ENCODE measurements at regions not wholly inside any gene's neighbourhood (a gene's known extent, or its start where the extent isn't known, plus 50 kb on each side); places are given as distances from the start of the nearest gene placed in this dataset.

DNA sequence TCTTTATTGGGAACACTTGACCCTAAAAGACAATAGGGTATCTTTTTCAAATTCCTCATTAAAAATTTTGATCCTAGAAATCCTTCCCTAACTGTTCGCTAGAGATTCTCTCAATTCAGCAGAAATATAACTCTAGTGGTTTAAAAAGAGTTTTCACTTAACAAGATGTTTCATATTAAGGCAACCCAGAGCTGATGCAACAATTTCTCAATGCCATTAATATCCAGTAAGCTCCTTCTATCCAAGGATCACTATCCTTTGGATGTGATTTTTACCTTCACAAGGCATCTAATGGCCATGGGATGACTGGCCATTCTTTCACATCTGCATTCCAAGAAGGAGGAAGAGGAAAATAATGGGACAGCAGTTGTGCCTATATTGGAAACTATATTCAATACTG, 183.4 kb downstream of the ANKRD50 start:
- no peak for DNase-seq (ENCODE audit: low read depth in 2 of 2)

DNA sequence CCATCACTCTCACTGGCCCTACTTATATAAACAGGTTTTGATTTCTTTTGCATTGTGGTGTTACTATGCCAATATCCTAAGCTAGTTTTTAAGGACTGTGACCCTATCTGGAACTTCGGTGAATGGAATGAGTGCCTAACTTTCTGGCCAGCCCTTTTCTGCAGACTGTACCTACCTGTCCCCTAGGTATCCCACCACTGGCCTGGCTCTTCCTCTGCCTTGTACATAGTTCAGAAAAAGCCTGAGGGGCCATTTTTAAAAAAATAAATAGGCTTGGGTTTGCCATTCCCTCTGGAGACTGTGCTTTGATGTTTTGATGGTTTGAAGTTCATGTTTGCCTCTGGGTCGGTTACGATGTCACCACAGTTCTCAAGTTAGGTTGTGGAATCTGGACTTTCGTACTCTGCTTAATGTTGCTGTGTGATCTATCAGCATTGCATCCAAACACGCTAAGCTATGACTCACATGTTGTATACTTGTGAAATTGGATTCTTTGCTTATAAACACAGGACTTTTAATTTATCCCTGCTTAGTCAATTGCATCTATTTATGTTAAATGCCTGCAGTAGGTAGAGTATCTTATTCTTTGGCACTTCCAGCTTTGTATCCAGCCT, 182.0 kb downstream of the ANKRD50 start:
- no peak for DNase-seq (ENCODE audit: low read depth in 2 of 2)

DNA sequence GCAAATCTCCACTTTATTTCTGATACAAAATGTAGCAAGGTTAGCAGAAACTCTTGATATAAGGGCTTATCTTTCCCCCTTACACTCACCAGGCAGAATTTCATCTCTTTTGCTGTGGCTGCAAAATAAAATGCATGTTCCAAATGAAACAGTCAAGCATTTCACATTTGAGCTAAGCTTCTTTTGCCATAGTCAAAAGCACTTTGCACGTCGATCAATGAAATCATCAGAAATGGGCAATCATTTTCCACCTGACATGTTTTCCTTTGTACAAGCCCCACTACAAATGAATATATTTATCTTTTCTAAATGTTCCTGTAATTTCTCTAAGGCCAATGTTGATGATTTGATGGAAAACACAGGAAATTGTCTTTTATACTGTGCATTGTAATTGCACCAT, 178.4 kb downstream of the ANKRD50 start:
- no peak for DNase-seq (ENCODE audit: low read depth in 2 of 2)

DNA sequence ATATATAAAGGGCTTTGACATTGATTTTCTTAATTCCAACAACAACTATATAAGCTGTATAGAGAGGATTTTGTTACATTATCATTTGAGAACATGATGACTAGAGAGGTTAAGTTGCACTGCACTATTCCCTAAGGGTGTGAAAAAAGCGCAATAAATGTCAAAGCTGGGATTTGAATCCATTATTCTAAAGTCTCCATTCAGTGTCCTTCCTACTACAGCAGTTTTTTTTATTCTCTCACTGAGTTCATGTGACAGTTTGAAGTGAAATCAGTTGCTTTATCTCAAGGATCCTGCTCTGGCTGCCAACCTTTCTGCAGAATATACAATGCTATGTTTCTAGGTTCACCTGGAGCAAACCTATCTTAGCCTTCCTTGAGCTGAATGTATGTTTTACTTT, 177.5 kb downstream of the ANKRD50 start:
- DNase-seq (ENCODE audit: low read depth in 2 of 2), result no peak

DNA sequence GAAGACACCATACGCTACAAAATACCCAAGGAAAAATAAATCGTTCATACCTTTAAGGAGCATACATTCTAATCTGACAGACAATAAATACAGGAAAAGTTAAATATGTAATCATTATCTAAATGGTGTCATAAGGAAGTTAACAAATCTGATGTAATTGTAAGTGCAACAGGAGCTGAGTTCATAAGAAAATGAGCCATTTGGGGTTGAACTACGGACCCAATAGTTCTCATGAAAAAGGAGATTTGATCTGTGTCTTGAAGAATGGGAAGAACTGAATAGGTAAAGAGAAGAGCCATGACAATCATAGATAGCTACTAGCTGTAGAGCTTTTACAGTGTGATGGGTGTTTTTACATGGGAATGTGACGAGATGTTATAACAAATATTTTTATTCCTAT, 175.6 kb downstream of the ANKRD50 start:
- DNase-seq (ENCODE audit: low read depth in 2 of 2), result no peak

DNA sequence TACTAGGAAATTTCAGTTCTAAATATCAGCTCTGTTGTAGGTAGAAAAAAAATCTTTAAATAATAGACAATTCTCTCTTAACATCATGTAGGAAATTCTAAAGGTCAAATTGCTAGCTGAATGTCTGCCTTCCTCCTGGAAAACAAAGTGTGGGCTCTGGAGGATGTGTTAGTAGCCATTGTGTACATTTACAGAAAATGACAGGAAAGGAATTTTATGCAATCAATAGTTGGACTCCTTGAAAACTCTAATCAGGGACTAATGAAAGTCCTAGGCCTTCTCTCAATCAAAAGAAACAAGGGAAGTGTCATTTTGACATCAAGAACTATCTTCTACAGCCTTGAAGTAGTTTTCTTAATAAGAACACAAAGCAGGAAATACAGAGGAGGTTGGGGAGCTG, 174.6 kb downstream of the ANKRD50 start:
- no peak for DNase-seq (ENCODE audit: low read depth in 2 of 2)

DNA sequence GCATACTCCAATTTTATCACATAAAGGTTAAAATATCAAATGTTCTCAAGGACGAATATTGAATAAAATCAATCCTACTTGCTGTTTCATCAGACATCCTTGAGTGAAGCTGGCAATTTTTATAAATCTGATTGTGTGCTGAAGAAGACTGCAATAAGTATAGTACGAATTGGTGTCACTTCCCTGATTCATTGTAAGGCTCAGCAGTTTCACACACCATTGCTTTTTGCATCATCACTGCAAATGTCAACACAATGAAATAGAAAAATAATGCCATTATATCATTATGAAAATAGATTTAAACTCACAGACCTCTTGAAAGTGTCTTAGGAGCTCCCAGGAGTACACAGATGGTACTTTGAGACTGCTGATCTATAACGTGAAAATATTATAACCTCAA, 172.5 kb downstream of the ANKRD50 start:
- DNase-seq (ENCODE audit: low read depth in 2 of 2), result no peak

DNA sequence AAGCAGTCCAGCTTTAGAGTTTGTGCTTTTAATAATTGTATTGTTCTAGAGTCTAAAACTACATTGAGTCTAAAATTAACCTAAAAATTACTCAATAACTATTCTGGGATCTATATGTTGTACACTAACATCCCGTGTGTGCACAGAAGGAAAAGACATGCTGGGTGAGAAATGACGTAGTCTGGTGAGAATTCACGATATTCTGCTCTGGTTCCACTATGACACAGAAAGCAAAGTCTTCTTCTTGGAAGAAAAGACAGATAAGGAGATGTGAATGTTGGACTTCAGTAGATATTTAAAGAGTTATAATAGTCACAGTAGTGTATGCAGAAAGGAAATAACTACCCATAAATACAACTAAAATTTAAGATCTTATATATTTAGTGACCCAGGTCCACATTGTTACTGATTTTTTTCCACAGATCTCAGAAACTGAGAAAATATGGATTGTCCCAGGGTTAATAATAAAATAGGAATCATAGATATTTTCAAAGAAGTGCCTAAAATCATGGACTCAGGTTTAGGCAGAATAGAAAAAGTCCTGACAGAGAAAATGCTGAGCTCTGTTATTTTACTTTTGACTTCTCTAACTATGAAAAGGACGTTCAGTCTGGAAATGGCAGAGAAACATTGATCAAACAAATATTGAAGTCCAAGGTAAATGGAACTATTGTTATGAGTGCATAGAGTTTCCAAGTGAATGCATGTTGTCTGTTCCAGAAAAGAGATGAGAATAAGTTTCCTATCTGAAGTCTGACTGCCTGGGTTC, 170.7 kb downstream of the ANKRD50 start:
- DNase-seq (ENCODE audit: low read depth in 2 of 2), result no peak

DNA sequence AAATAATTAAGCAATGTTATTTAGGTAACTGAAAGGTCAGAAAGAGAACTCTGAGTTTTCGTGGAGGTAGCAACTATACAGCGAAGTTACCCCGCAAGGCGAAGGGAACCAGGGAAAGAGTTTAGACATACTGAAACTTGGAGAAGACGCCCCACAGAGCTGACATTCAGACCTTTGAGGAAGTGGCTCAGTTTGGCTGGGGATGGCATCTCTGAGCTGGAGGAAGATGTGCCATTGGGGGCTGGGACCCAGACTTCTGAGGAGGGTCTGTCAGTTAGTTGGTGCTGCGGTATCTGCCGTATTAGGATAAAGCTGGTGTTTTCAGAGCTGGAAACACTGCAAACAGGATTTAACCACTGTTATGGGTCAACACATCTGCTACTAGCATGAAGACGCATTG, 156.6 kb downstream of the ANKRD50 start:
- no peak for DNase-seq (ENCODE audit: low read depth in 2 of 2)

DNA sequence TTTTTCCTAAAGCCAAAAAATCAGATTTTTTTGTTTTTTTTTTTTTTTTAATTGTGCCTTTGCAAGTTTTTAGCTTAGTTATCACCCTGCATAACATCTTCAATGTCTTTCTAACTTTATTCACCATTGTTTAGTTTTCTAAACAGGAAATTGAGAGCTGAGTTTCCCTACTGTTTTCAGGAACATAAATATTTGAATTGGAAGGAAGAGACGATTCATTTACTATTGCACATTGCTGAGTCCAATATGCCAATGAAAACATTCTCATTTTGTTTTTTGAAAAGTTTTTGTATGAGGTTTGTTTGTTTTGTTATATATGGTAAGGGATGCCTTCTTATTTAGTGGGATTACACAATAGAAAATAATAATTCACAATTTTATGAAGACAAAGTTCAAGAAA, 148.4 kb downstream of the ANKRD50 start:
- DNase-seq (ENCODE audit: low read depth in 2 of 2), result no peak

DNA sequence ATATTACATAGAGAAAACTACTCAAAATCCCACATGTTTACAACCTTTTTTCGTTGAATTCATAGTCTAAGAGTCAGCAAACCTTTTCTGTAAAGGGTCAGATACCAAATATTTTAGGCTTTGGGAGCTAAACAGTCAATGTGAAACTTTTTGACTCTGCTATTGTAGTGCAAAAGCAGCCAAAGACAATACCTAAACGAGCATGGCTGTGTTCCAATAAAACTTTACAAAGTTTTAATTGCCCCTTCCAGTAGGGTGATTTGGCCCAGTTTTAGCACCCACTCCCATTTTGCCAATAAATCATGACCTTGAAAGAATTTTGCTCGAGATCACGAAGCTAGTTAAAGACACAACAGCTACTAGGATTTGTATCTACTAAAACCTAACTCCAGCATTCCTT, 147.2 kb downstream of the ANKRD50 start:
- no peak for DNase-seq (ENCODE audit: low read depth in 2 of 2)

DNA sequence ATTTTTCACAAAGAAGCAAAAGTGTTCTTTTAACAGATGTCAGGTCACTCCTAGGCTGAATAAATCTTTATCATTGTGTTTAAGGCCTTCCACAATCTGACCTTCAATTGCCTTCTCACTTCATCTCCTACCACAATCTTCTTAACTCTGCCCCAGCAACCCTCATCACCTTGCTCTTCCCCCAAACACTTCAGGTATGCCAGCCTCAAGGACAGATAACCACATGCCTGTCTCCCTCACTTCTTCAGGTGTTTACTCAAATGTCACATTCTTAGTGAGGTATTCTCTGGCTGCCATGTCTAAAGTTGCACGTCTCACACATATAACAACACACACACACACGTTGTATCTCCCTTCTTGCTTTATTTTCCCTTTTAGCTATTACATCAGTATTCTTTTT, 146.5 kb downstream of the ANKRD50 start:
- DNase-seq (ENCODE audit: low read depth in 2 of 2), result no peak

DNA sequence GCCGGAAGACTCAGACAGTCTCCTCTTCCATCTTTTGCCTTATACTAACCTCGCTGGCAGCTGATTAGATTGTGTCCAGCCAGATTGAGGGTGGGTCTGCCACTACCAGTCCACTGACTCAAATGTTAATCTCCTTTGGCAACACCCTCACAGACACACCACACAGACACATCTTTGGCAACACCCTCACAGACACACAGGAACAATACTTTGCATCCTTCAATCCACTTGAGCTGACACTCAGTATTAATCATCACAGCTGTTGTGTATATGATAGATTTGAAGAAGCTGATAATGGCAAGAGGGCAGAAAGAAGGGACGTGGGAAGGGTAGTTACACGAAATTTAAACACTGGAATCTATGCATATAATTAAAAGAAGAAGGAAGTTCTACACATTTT, 139.5 kb downstream of the ANKRD50 start:
- DNase-seq (ENCODE audit: low read depth in 2 of 2), result no peak

DNA sequence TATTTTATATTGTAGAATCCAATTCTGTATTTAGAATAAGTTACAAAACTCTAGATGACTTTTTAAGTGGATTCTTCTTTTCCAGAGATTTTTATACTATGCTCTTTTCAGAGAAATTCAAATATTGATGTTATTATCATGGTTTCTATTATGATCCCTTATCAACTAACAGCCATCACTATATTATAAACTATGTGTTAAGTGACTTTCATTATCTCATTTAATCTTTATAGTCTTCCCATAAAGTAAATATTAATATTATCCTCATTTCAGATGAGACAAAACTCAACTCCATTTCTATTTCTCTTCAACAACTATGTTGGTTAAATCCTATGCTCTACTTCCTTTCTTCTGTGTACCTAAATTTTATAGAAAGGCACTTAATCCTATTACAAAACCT, 132.6 kb downstream of the ANKRD50 start:
- DNase-seq (ENCODE audit: low read depth in 2 of 2), result no peak

DNA sequence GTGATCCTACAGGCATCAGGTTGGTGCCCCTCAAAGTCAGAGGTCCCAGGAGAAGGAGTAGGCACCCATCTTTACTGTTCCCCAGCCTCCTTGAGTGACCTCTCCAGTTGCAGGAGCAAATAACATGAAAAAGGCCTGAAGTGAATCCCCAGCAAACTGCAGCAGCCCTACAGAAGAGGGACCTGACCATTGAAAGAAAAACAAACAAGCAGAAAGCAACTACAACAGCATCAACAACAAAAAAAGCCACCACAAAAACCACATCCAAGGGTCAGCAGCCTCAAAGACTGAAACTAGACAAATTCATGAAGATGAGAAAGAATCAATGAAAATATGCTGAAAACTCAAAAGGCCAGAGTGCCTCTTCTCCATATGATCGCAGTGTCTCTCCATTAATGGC, 128.7 kb downstream of the ANKRD50 start:
- DNase-seq (ENCODE audit: low read depth in 2 of 2), result no peak

DNA sequence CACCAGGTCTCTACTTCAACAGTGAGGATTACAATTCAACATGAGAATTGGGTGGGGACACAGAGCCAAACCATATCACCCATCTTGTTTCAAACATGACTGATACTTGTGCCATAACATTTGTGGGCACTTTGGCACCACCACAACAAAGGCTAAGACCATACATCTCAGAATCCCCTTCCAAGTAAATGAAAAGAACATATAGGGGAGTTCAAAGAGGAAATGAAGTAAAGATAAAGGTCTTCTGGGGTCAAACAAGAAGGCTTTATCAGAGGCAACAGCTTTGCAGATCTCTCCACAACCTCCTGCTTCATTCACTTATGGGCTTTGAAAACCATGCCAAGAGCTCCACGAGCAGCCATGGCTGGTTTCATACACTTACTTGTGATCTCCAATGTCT, 122.7 kb downstream of the ANKRD50 start:
- DNase-seq (ENCODE audit: low read depth in 2 of 2), result no peak

DNA sequence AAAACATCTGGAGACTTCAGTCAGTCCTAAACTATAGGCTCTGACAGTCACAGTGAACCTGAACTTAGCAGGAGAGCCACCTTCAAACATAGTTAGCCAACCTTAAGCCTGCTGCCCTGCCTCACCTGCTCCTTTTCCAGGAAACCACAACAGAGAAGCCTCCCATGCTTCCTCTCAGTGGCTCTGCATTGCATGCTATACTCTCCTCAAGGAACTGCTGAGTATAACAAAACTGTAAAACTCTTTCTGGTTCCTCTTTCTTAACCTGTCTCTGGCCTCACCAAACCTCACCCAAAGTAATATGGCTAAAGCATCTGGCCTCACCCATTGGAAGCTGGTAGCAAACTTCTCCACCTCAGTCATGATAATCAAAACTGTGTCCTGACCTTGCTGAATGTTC, 122.1 kb downstream of the ANKRD50 start:
- no peak for DNase-seq (ENCODE audit: low read depth in 2 of 2)

DNA sequence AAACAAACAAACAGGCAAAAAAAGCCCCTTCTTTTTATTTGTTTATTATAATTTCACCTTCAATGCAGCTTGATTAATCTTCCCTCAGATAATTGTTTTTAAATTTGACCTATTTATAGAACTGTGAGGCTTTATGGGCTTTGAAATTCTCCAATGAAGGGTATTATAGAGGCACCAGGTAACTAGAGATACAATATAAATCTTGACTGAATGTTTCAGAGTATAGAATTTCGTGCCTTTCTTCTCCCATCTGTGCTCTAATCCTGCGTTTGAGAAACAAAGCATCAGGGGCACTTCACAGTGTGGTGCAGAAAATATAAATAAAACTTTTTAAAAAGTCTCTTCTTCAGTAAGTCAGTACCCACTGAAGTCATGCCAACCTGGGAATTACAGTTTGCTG, 120.9 kb downstream of the ANKRD50 start:
- DNase-seq (ENCODE audit: low read depth in 2 of 2), result no peak

DNA sequence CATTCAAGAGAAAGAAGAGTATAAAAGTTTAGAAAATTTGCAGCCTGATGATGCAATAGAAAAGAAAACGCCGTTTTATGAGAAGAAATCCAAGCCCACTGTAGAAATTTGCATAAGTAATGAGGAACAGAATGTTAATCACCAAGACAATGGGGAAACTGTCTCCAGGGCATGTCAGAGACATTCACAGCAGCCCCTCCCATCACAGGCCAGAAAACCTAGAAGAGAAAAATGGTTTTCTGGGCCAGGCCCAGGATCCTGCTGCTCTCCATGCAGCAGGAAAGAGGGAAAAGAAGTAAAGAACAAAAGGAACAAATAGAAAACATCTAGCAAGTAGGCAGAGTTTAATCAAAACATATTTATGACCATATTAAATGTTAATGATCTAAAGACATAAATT, 119.0 kb downstream of the ANKRD50 start:
- DNase-seq (ENCODE audit: low read depth in 2 of 2), result no peak

DNA sequence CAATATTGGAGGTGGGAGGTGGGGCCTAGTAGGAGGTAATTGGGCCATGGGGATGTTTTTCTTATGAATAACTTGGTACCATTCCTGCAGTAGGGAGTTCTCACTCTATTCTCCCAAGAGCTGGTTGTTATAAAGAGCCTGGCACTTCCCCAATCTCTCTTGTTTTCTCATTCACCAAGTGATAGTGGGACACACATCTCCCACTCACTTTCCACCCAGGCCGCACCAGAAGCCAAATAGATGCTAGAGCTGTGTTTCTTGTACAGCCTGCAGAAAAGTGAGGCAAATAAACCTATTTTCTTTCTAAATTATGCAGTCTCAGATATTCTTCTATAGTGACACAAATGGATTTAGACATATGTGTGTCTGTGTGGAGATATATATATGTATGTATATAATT, 117.6 kb downstream of the ANKRD50 start:
- DNase-seq (ENCODE audit: low read depth in 2 of 2), result no peak

DNA sequence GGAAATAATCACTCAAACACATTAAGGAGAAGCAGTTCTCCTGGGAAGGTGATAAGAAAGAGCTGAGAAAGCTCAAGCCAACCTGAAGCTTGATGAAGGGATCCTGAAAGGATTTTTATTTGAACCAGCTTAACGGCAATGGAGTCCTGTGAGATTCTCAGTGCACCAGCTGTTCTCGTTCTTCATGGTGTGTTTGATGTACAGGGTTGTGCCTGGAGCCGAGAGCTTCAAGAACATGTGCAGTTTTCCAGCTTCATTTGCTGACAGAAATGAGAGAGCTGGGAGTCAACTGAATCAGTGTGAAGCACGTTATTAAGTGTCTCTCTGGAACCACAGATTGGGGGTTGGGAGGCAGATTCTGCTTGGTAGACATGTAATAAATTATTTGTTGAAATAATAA, 115.7 kb downstream of the ANKRD50 start:
- no peak for DNase-seq (ENCODE audit: low read depth in 2 of 2)

DNA sequence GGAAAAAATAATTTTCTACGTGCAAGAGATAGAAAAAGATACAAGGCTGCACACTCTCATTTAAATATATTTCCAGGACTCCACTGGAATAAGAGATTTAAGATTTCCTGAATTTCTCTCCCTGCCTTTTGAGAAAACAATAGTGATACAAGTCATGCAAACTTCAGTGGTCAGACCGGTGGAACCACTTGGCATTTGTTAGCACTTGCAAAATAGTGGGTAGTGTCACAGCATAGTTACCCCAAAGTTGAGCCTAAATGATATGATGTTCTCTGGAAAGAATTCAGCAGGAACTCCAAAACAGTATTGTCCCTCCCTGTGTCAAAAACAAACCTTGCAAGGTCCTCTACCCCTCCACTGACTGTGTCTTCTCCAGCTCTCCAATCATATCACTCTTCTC, 102.3 kb downstream of the ANKRD50 start:
- DNase-seq (ENCODE audit: low read depth in 2 of 2), result no peak
